Astrocyte (in vitro differentiated cells and primary cell): ENCODE measurements at regions not wholly inside any gene's neighbourhood (a gene's known extent, or its start where the extent isn't known, plus 50 kb on each side); places are given as distances from the start of the nearest gene placed in this dataset.
A peak's percentile ranks its signal among the peaks of the same experiment; 100 is the strongest.

Experiments used
- DNase-seq: peaks from one replicate; pipeline ENCODE4 v3.0.0-alpha.2; 2010; ENCODE audit warnings: low read depth
- FAIRE-seq: peaks from 2 replicates; lab custom pipeline; 2011; peaks lifted over from hg19 to GRCh38; lab: Jason Lieb, UNC
- H2AFZ ChIP-seq: 2 replicates; pipeline ENCODE4 v1.6.0; 2012; ENCODE audit warnings: low read depth, low read length, inconsistent platforms
- H3K27ac ChIP-seq: 2 replicates; pipeline ENCODE4 v1.5.1; 2011; ENCODE audit warnings: low read depth, low read length, inconsistent platforms
- H3K27me3 ChIP-seq: 2 replicates; pipeline ENCODE4 v1.6.0; 2011; ENCODE audit warnings: low read length, inconsistent platforms; ENCODE audit not compliant: insufficient read depth
- H3K36me3 ChIP-seq: 2 replicates; pipeline ENCODE4 v1.5.1; 2011; ENCODE audit warnings: low read length, inconsistent platforms; ENCODE audit not compliant: insufficient read depth
- H3K4me1 ChIP-seq: 2 replicates; pipeline ENCODE4 v1.5.1; 2011; ENCODE audit warnings: low read length, inconsistent platforms; ENCODE audit not compliant: insufficient read depth
- H3K4me2 ChIP-seq: 2 replicates; pipeline ENCODE4 v1.6.0; 2012; ENCODE audit warnings: low read length, inconsistent platforms
- H3K4me3 ChIP-seq: 2 replicates; pipeline ENCODE4 v1.5.1; 2011; ENCODE audit warnings: low read depth, mild to moderate bottlenecking, low read length, inconsistent platforms; ENCODE audit not compliant: insufficient read depth
- H3K79me2 ChIP-seq: 2 replicates; pipeline ENCODE4 v1.6.0; 2012; ENCODE audit warnings: mild to moderate bottlenecking, low read length, inconsistent platforms; ENCODE audit not compliant: insufficient read depth
- H3K9ac ChIP-seq: 2 replicates; pipeline ENCODE4 v1.6.0; 2012; ENCODE audit warnings: mild to moderate bottlenecking, low read length, inconsistent platforms
- H3K9me3 ChIP-seq: 2 replicates; pipeline ENCODE4 v1.5.1; 2012; ENCODE audit warnings: low read depth, mild to moderate bottlenecking, low read length, inconsistent platforms; ENCODE audit not compliant: insufficient read depth
- H4K20me1 ChIP-seq: 2 replicates; pipeline ENCODE4 v1.6.0; 2012; ENCODE audit warnings: low read length, inconsistent platforms; ENCODE audit not compliant: insufficient read depth
- H3K27ac Mint-ChIP-seq: one replicate; pipeline ENCODE4 v1.8.0; 2021; ENCODE audit warnings: mild to moderate bottlenecking, mixed read lengths; ENCODE audit not compliant: unreplicated experiment
- H3K27me3 Mint-ChIP-seq: one replicate; pipeline ENCODE4 v1.8.0; 2021; ENCODE audit warnings: low read depth, mixed read lengths; ENCODE audit not compliant: unreplicated experiment
- H3K36me3 Mint-ChIP-seq: one replicate; pipeline ENCODE4 v1.8.0; 2021; ENCODE audit warnings: low read depth, mixed read lengths; ENCODE audit not compliant: unreplicated experiment
- H3K4me1 Mint-ChIP-seq: one replicate; pipeline ENCODE4 v1.8.0; 2021; ENCODE audit warnings: low read depth, mixed read lengths; ENCODE audit not compliant: unreplicated experiment
- H3K4me3 Mint-ChIP-seq: one replicate; pipeline ENCODE4 v1.8.0; 2021; ENCODE audit warnings: mild to moderate bottlenecking, moderate library complexity, mixed read lengths; ENCODE audit not compliant: unreplicated experiment
- H3K9me3 Mint-ChIP-seq: one replicate; pipeline ENCODE4 v1.8.0; 2021; ENCODE audit warnings: mild to moderate bottlenecking, mixed read lengths; ENCODE audit not compliant: unreplicated experiment
- CTCF ChIP-seq: IDR thresholded peaks from 2 replicates; pipeline ENCODE4 v1.5.1; 2011; ENCODE audit warnings: low read depth, mild to moderate bottlenecking, inconsistent platforms, low read length, moderate library complexity; ENCODE audit not compliant: insufficient read depth
- EZH2 ChIP-seq: IDR thresholded peaks from 2 replicates; pipeline ENCODE4 v1.6.1; 2012; ENCODE audit warnings: mild to moderate bottlenecking, low read length, inconsistent platforms; ENCODE audit not compliant: insufficient read depth

- no peak for FAIRE-seq
- DNase-seq = no peak
- H3K4me1 ChIP-seq = peaks cover 21% of the 10 kb centered on the region
- H3K27ac ChIP-seq = no peak overlapping the region
- no peak overlapping the region for H3K4me3 Mint-ChIP-seq
- H3K9ac ChIP-seq = no peak overlapping the region
- H3K27me3 ChIP-seq = no peaks in the 10 kb centered on the region
- H3K27ac Mint-ChIP-seq = no peak overlapping the region
- peak overlapping the region; percentile 52 for H3K4me2 ChIP-seq
- H2AFZ ChIP-seq = no peak overlapping the region
- no peaks in the 10 kb centered on the region for H3K36me3 ChIP-seq
- H3K9me3 Mint-ChIP-seq = no peaks in the 10 kb centered on the region
- no peaks in the 10 kb centered on the region for H3K9me3 ChIP-seq
- no peak overlapping the region for H3K4me3 ChIP-seq
- H3K27me3 Mint-ChIP-seq = peaks cover 31% of the 10 kb centered on the region
- H4K20me1 ChIP-seq = no peaks in the 10 kb centered on the region
- no peaks in the 10 kb centered on the region for H3K79me2 ChIP-seq
- no peaks in the 10 kb centered on the region for H3K36me3 Mint-ChIP-seq
- TF ChIP-seq EZH2 = no peak
- TF ChIP-seq CTCF = no peak
- H3K4me1 Mint-ChIP-seq = peaks cover 14% of the 10 kb centered on the region
These were observed 54.1 kb upstream of the BEGAIN start for GRCh38 chr14:100641274-100641860.

- TF ChIP-seq CTCF (no peak), EZH2 (no peak)
- H3K27me3 Mint-ChIP-seq = peaks cover 26% of the 10 kb centered on the region
- FAIRE-seq (no peak), DNase-seq (no peak)
- H3K4me3 Mint-ChIP-seq = no peak overlapping the region
- H3K36me3 ChIP-seq = no peaks in the 10 kb centered on the region
- H3K36me3 Mint-ChIP-seq = no peaks in the 10 kb centered on the region
- H3K4me1 ChIP-seq = peaks cover 21% of the 10 kb centered on the region
- no peaks in the 10 kb centered on the region for H3K27me3 ChIP-seq
- H3K4me2 ChIP-seq = no peak overlapping the region
- no peak overlapping the region for H2AFZ ChIP-seq
- H3K9ac ChIP-seq = no peak overlapping the region
- H3K4me1 Mint-ChIP-seq = peaks cover 14% of the 10 kb centered on the region
- no peak overlapping the region for H3K4me3 ChIP-seq
- H3K27ac Mint-ChIP-seq = no peak overlapping the region
- H3K27ac ChIP-seq = no peak overlapping the region
- no peaks in the 10 kb centered on the region for H3K9me3 Mint-ChIP-seq
- H3K9me3 ChIP-seq = no peaks in the 10 kb centered on the region
- no peaks in the 10 kb centered on the region for H4K20me1 ChIP-seq
- H3K79me2 ChIP-seq = no peaks in the 10 kb centered on the region
These were observed 56.2 kb upstream of the BEGAIN start for GRCh38 chr14:100643426-100643825.

GRCh38 chr14:100644383-100644782 is 57.2 kb upstream of the BEGAIN start:
- no peaks in the 10 kb centered on the region for H3K27me3 ChIP-seq
- H3K9me3 Mint-ChIP-seq = peaks cover 2% of the 10 kb centered on the region
- H3K27me3 Mint-ChIP-seq = peaks cover 21% of the 10 kb centered on the region
- FAIRE-seq = no peak
- H4K20me1 ChIP-seq = no peaks in the 10 kb centered on the region
- TF ChIP-seq EZH2 (no peak), CTCF (no peak)
- H3K9ac ChIP-seq = no peak overlapping the region
- H3K4me3 Mint-ChIP-seq = no peak overlapping the region
- no peak overlapping the region for H2AFZ ChIP-seq
- H3K4me1 Mint-ChIP-seq = peaks cover 14% of the 10 kb centered on the region
- H3K79me2 ChIP-seq = no peaks in the 10 kb centered on the region
- no peak overlapping the region for H3K4me2 ChIP-seq
- no peak overlapping the region for H3K4me3 ChIP-seq
- no peaks in the 10 kb centered on the region for H3K36me3 Mint-ChIP-seq
- H3K27ac ChIP-seq = no peak overlapping the region
- peaks cover 24% of the 10 kb centered on the region for H3K4me1 ChIP-seq
- H3K36me3 ChIP-seq = no peaks in the 10 kb centered on the region
- no peak overlapping the region for H3K27ac Mint-ChIP-seq
- no peaks in the 10 kb centered on the region for H3K9me3 ChIP-seq
- no peak for DNase-seq
